ENCODE measurements at regions not wholly inside any gene's neighbourhood (a gene's known extent, or its start where the extent isn't known, plus 50 kb on each side); places are given as distances from the start of the nearest gene placed in this dataset.

GRCh38 chr2:223530811-223531210, 71.3 kb downstream of the SCG2 start:
- DNase-seq: no peak
- H3K9me3 ChIP-seq: no peaks in the 10 kb centered on the region
- intact Hi-C loops (cut with DNase I): no loop called here
- TF ChIP-seq EP300 (IDR thresholded peaks at IDR 0.05) (no peak), POLR2A (IDR thresholded peaks at IDR 0.05) (no peak)
- TF ChIP-seq, protein P1, sequence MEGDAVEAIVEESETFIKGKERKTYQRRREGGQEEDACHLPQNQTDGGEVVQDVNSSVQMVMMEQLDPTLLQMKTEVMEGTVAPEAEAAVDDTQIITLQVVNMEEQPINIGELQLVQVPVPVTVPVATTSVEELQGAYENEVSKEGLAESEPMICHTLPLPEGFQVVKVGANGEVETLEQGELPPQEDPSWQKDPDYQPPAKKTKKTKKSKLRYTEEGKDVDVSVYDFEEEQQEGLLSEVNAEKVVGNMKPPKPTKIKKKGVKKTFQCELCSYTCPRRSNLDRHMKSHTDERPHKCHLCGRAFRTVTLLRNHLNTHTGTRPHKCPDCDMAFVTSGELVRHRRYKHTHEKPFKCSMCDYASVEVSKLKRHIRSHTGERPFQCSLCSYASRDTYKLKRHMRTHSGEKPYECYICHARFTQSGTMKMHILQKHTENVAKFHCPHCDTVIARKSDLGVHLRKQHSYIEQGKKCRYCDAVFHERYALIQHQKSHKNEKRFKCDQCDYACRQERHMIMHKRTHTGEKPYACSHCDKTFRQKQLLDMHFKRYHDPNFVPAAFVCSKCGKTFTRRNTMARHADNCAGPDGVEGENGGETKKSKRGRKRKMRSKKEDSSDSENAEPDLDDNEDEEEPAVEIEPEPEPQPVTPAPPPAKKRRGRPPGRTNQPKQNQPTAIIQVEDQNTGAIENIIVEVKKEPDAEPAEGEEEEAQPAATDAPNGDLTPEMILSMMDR (IDR thresholded peaks at IDR 0.05): no peak
- no peaks in the 10 kb centered on the region for H3K36me3 ChIP-seq
- 80 to 91% (median 90%) methylated on average over 4 of the region's 4 CpGs for WGBS, 3 donors
- no peaks in the 10 kb centered on the region for H3K4me1 ChIP-seq (ENCODE audit: insufficient read depth)
- H3K4me3 ChIP-seq: no peak overlapping the region
- H3K27ac ChIP-seq: no peak overlapping the region
- H3K27me3 ChIP-seq: no peaks in the 10 kb centered on the region

DNA sequence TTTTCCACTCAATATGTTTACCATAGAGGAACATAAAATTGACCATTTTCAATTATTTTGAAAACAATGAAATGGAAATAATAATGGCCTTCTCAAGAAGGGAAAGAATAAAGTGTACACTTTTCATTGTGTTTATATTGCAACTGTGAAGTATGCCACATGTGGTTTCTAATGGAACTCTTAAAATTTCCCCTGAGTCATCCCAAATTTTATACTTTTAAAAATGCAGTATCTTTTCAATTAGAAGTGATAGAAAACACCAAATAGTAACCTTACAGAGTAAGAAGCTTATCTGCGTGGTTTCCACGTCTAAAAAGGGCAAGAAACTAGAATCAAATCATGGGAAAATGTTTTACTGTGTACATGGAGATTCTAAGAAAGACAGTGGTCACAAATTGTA, 70.0 kb downstream of the SCG2 start:
- intact Hi-C loops (cut with DNase I): no loop called here
- WGBS, 3 donors: 38 to 63% (median 51%) methylated on average over 2 of the region's 2 CpGs
- Histone ChIP-seq H3K4me1 (ENCODE audit: insufficient read depth) (peaks cover 1% of the 10 kb centered on the region), H3K27ac (no peak overlapping the region), H3K27me3 (no peaks in the 10 kb centered on the region), H3K9me3 (no peaks in the 10 kb centered on the region), H3K4me3 (no peak overlapping the region), H3K36me3 (no peaks in the 10 kb centered on the region)
- no peak for DNase-seq
- TF ChIP-seq POLR2A (IDR thresholded peaks at IDR 0.05): no peak
- TF ChIP-seq, protein P1 (IDR thresholded peaks at IDR 0.05): no peak
- TF ChIP-seq EP300 (IDR thresholded peaks at IDR 0.05): no peak

GRCh38 chr2:223532712-223533111, 69.4 kb downstream of the SCG2 start:
- intact Hi-C loops (cut with DNase I): no loop called here
- DNase-seq: no peak
- Histone ChIP-seq H3K4me1 (ENCODE audit: insufficient read depth) (peaks cover 4% of the 10 kb centered on the region), H3K36me3 (no peaks in the 10 kb centered on the region), H3K4me3 (no peak overlapping the region), H3K9me3 (no peaks in the 10 kb centered on the region), H3K27ac (no peak overlapping the region), H3K27me3 (no peaks in the 10 kb centered on the region)
- 89 to 91% (median 90%) methylated on average over 1 of the region's 1 CpG for WGBS, 3 donors
- TF ChIP-seq POLR2A (IDR thresholded peaks at IDR 0.05): no peak
- TF ChIP-seq, protein P1 (IDR thresholded peaks at IDR 0.05): no peak
- no peak for TF ChIP-seq EP300 (IDR thresholded peaks at IDR 0.05)

DNA sequence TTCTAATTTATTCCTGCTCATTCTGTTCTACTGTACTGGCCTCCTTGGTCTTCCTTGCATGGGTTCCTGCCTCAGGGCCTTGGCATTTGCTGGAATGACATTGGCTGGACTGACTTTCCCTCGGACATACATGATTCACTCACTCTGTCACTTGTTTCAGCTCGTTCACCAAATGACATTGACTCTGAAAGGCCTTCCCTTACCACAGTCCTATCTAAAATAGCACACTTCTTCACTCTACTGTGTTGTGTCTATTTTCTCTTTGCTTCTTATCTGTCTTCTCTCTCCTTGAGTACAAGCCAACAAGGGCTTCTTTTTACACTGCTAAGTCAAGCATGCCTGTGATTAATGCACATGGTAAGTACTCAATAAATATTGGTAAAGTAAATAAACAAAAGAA, 65.6 kb downstream of the SCG2 start:
- intact Hi-C loops (cut with DNase I): no loop called here

More for the DNA sequence above, 65.6 kb downstream of the SCG2 start:
- H3K27ac ChIP-seq: no peak overlapping the region
- TF ChIP-seq EP300 (IDR thresholded peaks at IDR 0.05) (no peak), POLR2A (IDR thresholded peaks at IDR 0.05) (no peak)
- TF ChIP-seq, protein P1 (IDR thresholded peaks at IDR 0.05): no peak
- no peak overlapping the region for H3K4me3 ChIP-seq
- DNase-seq: no peak
- H3K27me3 ChIP-seq: no peaks in the 10 kb centered on the region
- peaks cover 4% of the 10 kb centered on the region for H3K4me1 ChIP-seq (ENCODE audit: insufficient read depth)
- no peaks in the 10 kb centered on the region for H3K36me3 ChIP-seq
- WGBS, 3 donors: 11 to 27% (median 25%) methylated on average over 2 of the region's 2 CpGs
- H3K9me3 ChIP-seq: no peaks in the 10 kb centered on the region
